GM12878 (cell line): ENCODE measurements at regions not wholly inside any gene's neighbourhood (a gene's known extent, or its start where the extent isn't known, plus 50 kb on each side); places are given as distances from the start of the nearest gene placed in this dataset.

ENCODE experiments used
- ATAC-seq: fragments of 200-7000 bp; cut with Tn5 transposase; 3 replicates; pipeline ENCODE4 v1.9.1; 2020; ENCODE audit warnings: mild to moderate bottlenecking, moderate library complexity
- BruUV-seq: library from RNA; stranded (reverse); fragments of 400-500 nt; replicated peaks from 2 replicates; lab custom pipeline; 2021; lab: Mats Ljungman, UMichigan
- CTCF ChIA-PET: fragments of 300-600 bp; sonication (Branson Sonifier 250); formaldehyde crosslinking; extraction: SDS; loops from one replicate; lab custom pipeline; 2021; ENCODE audit warnings: inconsistent platforms; lab: Yijun Ruan, JAX
- POLR2A ChIA-PET: fragments of 350-600 bp; formaldehyde crosslinking; extraction: SDS; loops from one replicate; lab custom pipeline; 2021; ENCODE audit warnings: inconsistent platforms; lab: Charles Lee
- RAD21 ChIA-PET: fragments of 300-600 bp; sonication (Branson Sonifier 250); formaldehyde crosslinking; loops from one replicate; lab custom pipeline; 2023; ENCODE audit warnings: antibody characterized with exemption; ENCODE audit not compliant: unreplicated experiment; lab: Charles Lee
- SMC1A ChIA-PET: fragments of 300-600 bp; sonication (Branson Sonifier 250); formaldehyde crosslinking; loops from one replicate; lab custom pipeline; 2023; ENCODE audit not compliant: unreplicated experiment, uncharacterized antibody; lab: Charles Lee
- DNase-seq: peaks from one replicate; pipeline ENCODE4 v3.0.0-alpha.2; 2011; ENCODE audit warnings: low read depth, low spot score
- FAIRE-seq: peaks from 3 replicates; lab custom pipeline; 2011; peaks lifted over from hg19 to GRCh38; lab: Jason Lieb, UNC
- H2AFZ ChIP-seq: 2 replicates; pipeline ENCODE4 v1.6.0; 2011; ENCODE audit warnings: low read depth, low read length, control low read depth; ENCODE audit not compliant: control insufficient read depth
- H3K27ac ChIP-seq: 2 replicates; pipeline ENCODE4 v1.5.1; 2011; ENCODE audit warnings: control low read depth; ENCODE audit not compliant: control insufficient read depth, insufficient read depth
- H3K27me3 ChIP-seq, 2 experiments: replicated peaks in 1 of 2; 2 replicates each; pipeline versions ENCODE4 v1.6.0 to v1.6.1; 2011; ENCODE audit warnings: low read length in 1 of 2; ENCODE audit not compliant: control insufficient read depth in 2 of 2, insufficient read depth in 2 of 2
- H3K36me3 ChIP-seq, 2 experiments: 2 replicates each; pipeline ENCODE4 v1.5.1; 2011; ENCODE audit warnings: low read length in 1 of 2; ENCODE audit not compliant: control insufficient read depth in 2 of 2, insufficient read depth in 2 of 2
- H3K4me1 ChIP-seq: 2 replicates; pipeline ENCODE4 v1.6.1; 2011; ENCODE audit warnings: mild to moderate bottlenecking, low read length, moderate library complexity, mixed read lengths; ENCODE audit not compliant: control insufficient read depth, insufficient read depth
- H3K4me2 ChIP-seq: 2 replicates; pipeline ENCODE4 v1.6.0; 2011; ENCODE audit warnings: control low read depth; ENCODE audit not compliant: control insufficient read depth, insufficient read depth
- H3K4me3 ChIP-seq: fragments of 200-600 bp; sonication (generic); 2 replicates; pipeline ENCODE4 v1.5.1; 2016
- H3K79me2 ChIP-seq: 2 replicates; pipeline ENCODE4 v1.6.0; 2011; ENCODE audit warnings: low read length; ENCODE audit not compliant: control insufficient read depth, insufficient read depth
- H3K9ac ChIP-seq: 2 replicates; pipeline ENCODE4 v1.8.0; 2011; ENCODE audit warnings: low read length, control low read depth, mixed read lengths; ENCODE audit not compliant: control insufficient read depth, insufficient read depth
- H3K9me3 ChIP-seq: replicated peaks from 3 replicates; pipeline ENCODE4 v1.5.1; 2011; ENCODE audit warnings: mild to moderate bottlenecking, low read length; ENCODE audit not compliant: control insufficient read depth, insufficient read depth
- H4K20me1 ChIP-seq: 2 replicates; pipeline ENCODE4 v1.6.0; 2011; ENCODE audit not compliant: control insufficient read depth, insufficient read depth
- BCL11A ChIP-seq: IDR thresholded peaks from 2 replicates; pipeline ENCODE4 v1.6.1; 2011; ENCODE audit warnings: low read depth, low read length
- CHD4 ChIP-seq: fragments of 200-600 bp; sonication (generic); IDR thresholded peaks from 2 replicates; pipeline ENCODE4 v1.6.1; 2016; ENCODE audit warnings: mild to moderate bottlenecking
- GATAD2B ChIP-seq: fragments of 450-650 bp; conservative IDR thresholded peaks from 2 replicates; pipeline ENCODE4 v1.6.1; 2017; ENCODE audit warnings: low read depth, mild to moderate bottlenecking, moderate library complexity
- MEF2B ChIP-seq: fragments of 450-650 bp; IDR thresholded peaks from 2 replicates; pipeline ENCODE4 v1.6.1; 2018; ENCODE audit warnings: mild to moderate bottlenecking, moderate library complexity; ENCODE audit not compliant: partially characterized antibody, poor library complexity, severe bottlenecking
- PAX5 ChIP-seq: IDR thresholded peaks from 2 replicates; pipeline ENCODE4 v1.6.1; 2011; ENCODE audit warnings: low read depth, low read length, borderline replicate concordance
- POLR2AphosphoS2 ChIP-seq: IDR thresholded peaks from 2 replicates; pipeline ENCODE4 v1.6.1; 2011; ENCODE audit warnings: low read depth, mild to moderate bottlenecking, low read length, improper control_type of control experiment, moderate library complexity
- POLR2AphosphoS5 ChIP-seq: IDR thresholded peaks from 2 replicates; pipeline ENCODE4 v1.6.1; 2011; ENCODE audit warnings: mild to moderate bottlenecking, low read length, inconsistent platforms
- RBBP5 ChIP-seq: fragments of 200-600 bp; sonication (generic); conservative IDR thresholded peaks from 2 replicates; pipeline ENCODE4 v1.6.1; 2016
- RFX5 ChIP-seq: IDR thresholded peaks from 2 replicates; pipeline ENCODE4 v1.6.1; 2011; ENCODE audit warnings: low read depth, low read length, improper control_type of control experiment
- SMAD1 ChIP-seq: fragments of 450-650 bp; IDR thresholded peaks from 2 replicates; pipeline ENCODE4 v1.6.1; 2018; ENCODE audit warnings: mild to moderate bottlenecking, low read depth; ENCODE audit not compliant: partially characterized antibody
- SMAD5 ChIP-seq: IDR thresholded peaks from 2 replicates; pipeline ENCODE4 v1.6.1; 2016; ENCODE audit warnings: antibody characterized with exemption, low read depth
- SMARCA5 ChIP-seq: fragments of 450-650 bp; IDR thresholded peaks from 2 replicates; pipeline ENCODE4 v1.6.1; 2017; ENCODE audit warnings: mild to moderate bottlenecking
- SREBF2 ChIP-seq: IDR thresholded peaks from 2 replicates; pipeline ENCODE4 v1.6.1; 2012; ENCODE audit warnings: mild to moderate bottlenecking, low read length
- STAT3 ChIP-seq: IDR thresholded peaks from 2 replicates; pipeline ENCODE4 v1.6.1; 2011; ENCODE audit warnings: low read depth, low read length, improper control_type of control experiment
- YY1 ChIP-seq: IDR thresholded peaks from 2 replicates; pipeline ENCODE4 v1.6.1; 2011; ENCODE audit warnings: low read depth, mild to moderate bottlenecking, low read length
- ZNF384 ChIP-seq: IDR thresholded peaks from 2 replicates; pipeline ENCODE4 v1.6.1; 2012; ENCODE audit warnings: low read depth, mild to moderate bottlenecking, low read length, improper control_type of control experiment, borderline replicate concordance
- ZNF622 ChIP-seq: fragments of 450-650 bp; IDR thresholded peaks from 2 replicates; pipeline ENCODE4 v1.6.1; 2017; ENCODE audit warnings: mild to moderate bottlenecking, inconsistent platforms
- WGBS: methylation state at CpG from one replicate; pipeline ENCODE4 v1.1.6; 2016; ENCODE audit warnings: low lambda C conversion rate; ENCODE audit not compliant: insufficient replicate concordance, insufficient coverage; ENCODE audit errors: missing lambda C conversion rate; 5-methylcytosine and 5-hydroxymethylcytosine counted together
- in situ Hi-C: fragments of 300-500 bp; cut with MboI; formaldehyde crosslinking; loops from 9 replicates; pipeline ENCODE4 v1.14.3; 2018; ENCODE audit warnings: mixed read lengths
- intact Hi-C: fragments of 100-400 bp; cut with micrococcal nuclease; formaldehyde crosslinking; loops from one replicate; pipeline ENCODE4 v1.14.2; 2022; ENCODE audit not compliant: unreplicated experiment
- TF ChIP-seq, protein P1 (sequence below): fragments of 450-650 bp; IDR thresholded peaks from 2 replicates; pipeline ENCODE4 v1.6.1; 2014; ENCODE audit warnings: mild to moderate bottlenecking
- TF ChIP-seq, protein P2 (sequence below): fragments of 450-650 bp; conservative IDR thresholded peaks from 2 replicates; pipeline ENCODE4 v1.6.1; 2017; ENCODE audit warnings: mild to moderate bottlenecking, moderate library complexity

DNA sequence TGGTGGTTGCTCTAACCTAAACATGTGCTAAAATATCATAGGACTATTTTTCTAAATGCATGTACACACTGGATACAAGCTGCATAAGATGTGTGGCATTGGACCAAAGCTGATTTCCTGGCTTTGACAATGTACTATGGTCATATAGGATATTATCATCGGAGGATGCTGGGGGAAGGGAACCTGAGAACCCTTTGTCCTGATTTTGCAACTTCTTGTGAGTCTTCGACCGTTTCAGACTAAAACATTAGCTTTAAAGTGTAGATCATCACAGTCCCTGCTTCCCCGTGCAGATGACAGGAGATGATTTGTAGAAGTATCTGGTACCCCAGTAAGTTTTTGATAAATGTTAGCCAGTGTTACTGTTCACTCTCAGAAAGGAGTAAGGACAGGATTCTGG is 554.7 kb downstream of the MIAT start:
- FAIRE-seq: no peak
- DNase-seq: no peak
- Histone ChIP-seq H3K4me3 (no peak overlapping the region), H3K27ac (no peak overlapping the region), H3K27me3 (no peaks in the 10 kb centered on the region)
- TF ChIP-seq CHD4 (no peak), POLR2AphosphoS2 (no peak), POLR2AphosphoS5 (no peak), RFX5 (no peak), GATAD2B (no peak), STAT3 (no peak), PAX5 (no peak), ZNF622 (no peak), SREBF2 (no peak)
- TF ChIP-seq, all 136 proteins: peak for 0
- no peaks in the 10 kb centered on the region; the same call in 2 of the 3 replicates for H3K9me3 ChIP-seq
- intact Hi-C loops: no loop called here
- no peaks in the 10 kb centered on the region for H3K36me3 ChIP-seq
- ChIA-PET CTCF (no interaction called here), POLR2A (no interaction called here), RAD21 (no interaction called here), SMC1A (no interaction called here)
- no peaks in the 10 kb centered on the region for H4K20me1 ChIP-seq
- whole genome bisulfite sequencing: 1% methylated on average over 4 of the region's 4 CpGs
- no TSS peak for BruUV-seq
- ATAC-seq: no peak
- H3K4me2 ChIP-seq: no peak overlapping the region
- no peaks in the 10 kb centered on the region for H3K79me2 ChIP-seq
- H2AFZ ChIP-seq: no peak overlapping the region
- H3K4me1 ChIP-seq: no peaks in the 10 kb centered on the region
- in situ Hi-C loops: no loop called here
- no peak overlapping the region for H3K9ac ChIP-seq

DNA sequence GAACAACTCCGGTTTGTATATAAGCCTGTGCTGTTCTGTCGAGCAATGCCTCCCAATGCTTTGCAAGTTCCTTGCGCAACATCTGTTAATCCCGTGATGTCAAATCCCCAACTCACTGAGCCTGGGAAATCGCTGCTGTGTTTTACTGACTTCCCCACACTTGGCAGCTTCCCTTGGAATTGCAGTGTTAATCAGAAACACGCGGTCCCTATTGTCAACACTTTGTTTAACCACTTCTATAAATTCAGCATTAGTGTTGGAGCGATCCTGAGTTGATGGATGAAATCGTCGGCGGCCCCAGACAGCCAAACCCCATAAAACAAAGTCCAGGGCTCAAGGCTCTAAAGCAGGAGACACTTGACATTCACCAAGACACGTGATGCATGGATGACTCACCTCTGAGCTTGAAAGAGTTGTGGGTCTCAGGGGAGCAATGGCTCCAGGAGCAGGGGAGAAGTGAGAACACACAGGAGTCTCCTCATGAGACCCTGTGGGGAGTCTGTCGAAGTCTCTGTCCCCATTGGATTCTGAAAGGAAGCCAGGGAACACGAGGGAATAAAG is 555.3 kb downstream of the MIAT start:
- DNase-seq: no peak
- ChIA-PET POLR2A (no interaction called here), SMC1A (no interaction called here), CTCF (no interaction called here), RAD21 (no interaction called here)
- no TSS peak for BruUV-seq
- no peak overlapping the region for H3K4me2 ChIP-seq
- H3K4me3 ChIP-seq: no peak overlapping the region
- H3K27me3 ChIP-seq: no peaks in the 10 kb centered on the region
- H2AFZ ChIP-seq: no peak overlapping the region
- no peak overlapping the region for H3K9ac ChIP-seq
- intact Hi-C loops (no loop called here), in situ Hi-C loops (no loop called here)
- WGBS: 32% methylated on average over 14 of the region's 14 CpGs
- H3K9me3 ChIP-seq: no peaks in the 10 kb centered on the region; the same call in 2 of the 3 replicates
- H3K79me2 ChIP-seq: no peaks in the 10 kb centered on the region
- H3K36me3 ChIP-seq: no peaks in the 10 kb centered on the region
- H3K27ac ChIP-seq: no peak overlapping the region
- no peaks in the 10 kb centered on the region for H4K20me1 ChIP-seq
- no peaks in the 10 kb centered on the region for H3K4me1 ChIP-seq
- no peak for ATAC-seq
- FAIRE-seq: no peak
- TF ChIP-seq MEF2B: no peak
- TF ChIP-seq, protein P1, sequence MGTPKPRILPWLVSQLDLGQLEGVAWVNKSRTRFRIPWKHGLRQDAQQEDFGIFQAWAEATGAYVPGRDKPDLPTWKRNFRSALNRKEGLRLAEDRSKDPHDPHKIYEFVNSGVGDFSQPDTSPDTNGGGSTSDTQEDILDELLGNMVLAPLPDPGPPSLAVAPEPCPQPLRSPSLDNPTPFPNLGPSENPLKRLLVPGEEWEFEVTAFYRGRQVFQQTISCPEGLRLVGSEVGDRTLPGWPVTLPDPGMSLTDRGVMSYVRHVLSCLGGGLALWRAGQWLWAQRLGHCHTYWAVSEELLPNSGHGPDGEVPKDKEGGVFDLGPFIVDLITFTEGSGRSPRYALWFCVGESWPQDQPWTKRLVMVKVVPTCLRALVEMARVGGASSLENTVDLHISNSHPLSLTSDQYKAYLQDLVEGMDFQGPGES: no peak
- TF ChIP-seq SMAD1: no peak
- TF ChIP-seq, protein P2, sequence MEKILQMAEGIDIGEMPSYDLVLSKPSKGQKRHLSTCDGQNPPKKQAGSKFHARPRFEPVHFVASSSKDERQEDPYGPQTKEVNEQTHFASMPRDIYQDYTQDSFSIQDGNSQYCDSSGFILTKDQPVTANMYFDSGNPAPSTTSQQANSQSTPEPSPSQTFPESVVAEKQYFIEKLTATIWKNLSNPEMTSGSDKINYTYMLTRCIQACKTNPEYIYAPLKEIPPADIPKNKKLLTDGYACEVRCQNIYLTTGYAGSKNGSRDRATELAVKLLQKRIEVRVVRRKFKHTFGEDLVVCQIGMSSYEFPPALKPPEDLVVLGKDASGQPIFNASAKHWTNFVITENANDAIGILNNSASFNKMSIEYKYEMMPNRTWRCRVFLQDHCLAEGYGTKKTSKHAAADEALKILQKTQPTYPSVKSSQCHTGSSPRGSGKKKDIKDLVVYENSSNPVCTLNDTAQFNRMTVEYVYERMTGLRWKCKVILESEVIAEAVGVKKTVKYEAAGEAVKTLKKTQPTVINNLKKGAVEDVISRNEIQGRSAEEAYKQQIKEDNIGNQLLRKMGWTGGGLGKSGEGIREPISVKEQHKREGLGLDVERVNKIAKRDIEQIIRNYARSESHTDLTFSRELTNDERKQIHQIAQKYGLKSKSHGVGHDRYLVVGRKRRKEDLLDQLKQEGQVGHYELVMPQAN: no peak
- TF ChIP-seq SMARCA5: no peak
- TF ChIP-seq BCL11A: no peak
- TF ChIP-seq ZNF384: no peak
- no peak for TF ChIP-seq YY1
- TF ChIP-seq SMAD5: no peak
- TF ChIP-seq RBBP5: no peak
